HepG2 (cell line): ENCODE measurements at regions not wholly inside any gene's neighbourhood (a gene's known extent, or its start where the extent isn't known, plus 50 kb on each side); places are given as distances from the start of the nearest gene placed in this dataset.
A peak's percentile ranks its signal among the peaks of the same experiment; 100 is the strongest.

Experiments
- ATAC-seq: fragments of 200-7000 bp; cut with Tn5 transposase; 3 replicates; pipeline ENCODE4 v1.9.1; 2020; ENCODE audit warnings: mild to moderate bottlenecking, moderate library complexity
- BruUV-seq: library from RNA; stranded (reverse); fragments of 400-500 nt; replicated peaks from 2 replicates; lab custom pipeline; 2021; lab: Mats Ljungman, UMichigan
- CTCF ChIA-PET: fragments of 300-600 bp; formaldehyde crosslinking; extraction: SDS; loops from one replicate; lab custom pipeline; 2021; ENCODE audit warnings: low total read pairs, inconsistent platforms, low intra/inter-chr PET ratio; lab: Yijun Ruan, JAX
- POLR2A ChIA-PET: fragments of 350-600 bp; sonication (Branson Sonifier 250); formaldehyde crosslinking; loops from one replicate; lab custom pipeline; 2020; ENCODE audit warnings: antibody characterized with exemption, inconsistent platforms; lab: Yijun Ruan, JAX
- DNase-seq: peaks from one replicate; pipeline ENCODE4 v3.0.0-alpha.2; 2015; ENCODE audit warnings: low spot score
- FAIRE-seq: peaks from 3 replicates; lab custom pipeline; 2011; peaks lifted over from hg19 to GRCh38; lab: Jason Lieb, UNC
- H2AFZ ChIP-seq: one replicate; pipeline ENCODE4 v1.6.1; 2011; ENCODE audit warnings: low read length, inconsistent platforms
- H3K27ac ChIP-seq: fragments of 300-600 bp; 3 replicates; pipeline ENCODE4 v1.8.0; 2011; ENCODE audit warnings: mixed run types, mild to moderate bottlenecking, mixed read lengths, low read length, inconsistent platforms; ENCODE audit not compliant: insufficient read depth; ENCODE audit errors: extremely low read length
- H3K27me3 ChIP-seq, 2 experiments: fragments of 200-600 bp in 1 of 2; 2 replicates in 1 of 2; 3 replicates in 1 of 2; pipeline versions ENCODE4 v1.6.0 to v1.8.0; 2011; ENCODE audit warnings: low read length in 2 of 2, mild to moderate bottlenecking in 2 of 2, moderate library complexity in 2 of 2, inconsistent platforms in 1 of 2; ENCODE audit not compliant: insufficient read depth in 2 of 2, control insufficient read depth in 1 of 2
- H3K36me3 ChIP-seq, 2 experiments: fragments of 200-600 bp in 1 of 2; replicated peaks in 1 of 2; 2 replicates in 1 of 2; 3 replicates in 1 of 2; pipeline versions ENCODE4 v1.5.1 to v1.8.0; 2011; ENCODE audit warnings: low read length in 2 of 2, inconsistent platforms in 1 of 2; ENCODE audit not compliant: insufficient read depth in 2 of 2, control insufficient read depth in 1 of 2
- H3K4me1 ChIP-seq: 2 replicates; pipeline ENCODE4 v1.5.1; 2012; ENCODE audit warnings: low read length, inconsistent platforms; ENCODE audit not compliant: insufficient read depth
- H3K4me2 ChIP-seq: 2 replicates; pipeline ENCODE4 v1.6.0; 2011; ENCODE audit warnings: low read depth, low read length, inconsistent platforms
- H3K4me3 ChIP-seq, 3 experiments: fragments of 200-600 bp in 1 of 3; sonication (generic), shearing (Covaris generic) in 1 of 3; replicated peaks in 1 of 3; 2 replicates each; pipeline ENCODE4 v1.5.1; 2011 to 2016; ENCODE audit warnings: low read length in 3 of 3, inconsistent platforms in 2 of 3, low read depth in 2 of 3, mild to moderate bottlenecking in 2 of 3, control low read depth in 1 of 3, mixed read lengths in 1 of 3; ENCODE audit not compliant: insufficient read depth in 1 of 3
- H3K79me2 ChIP-seq: one replicate; pipeline ENCODE4 v1.6.1; 2011; ENCODE audit warnings: low read length, inconsistent platforms; ENCODE audit not compliant: insufficient read depth
- H3K9ac ChIP-seq: 2 replicates; pipeline ENCODE4 v1.6.0; 2011; ENCODE audit warnings: mild to moderate bottlenecking, low read depth, low read length, inconsistent platforms; ENCODE audit not compliant: insufficient read depth
- H3K9me3 ChIP-seq: 2 replicates; pipeline ENCODE4 v1.5.1; 2012; ENCODE audit warnings: mild to moderate bottlenecking, low read length
- H4K20me1 ChIP-seq: 2 replicates; pipeline ENCODE4 v1.6.0; 2011; ENCODE audit warnings: inconsistent platforms, mild to moderate bottlenecking, low read length, moderate library complexity; ENCODE audit not compliant: insufficient read depth
- AKAP8 ChIP-seq: sonication (generic); formaldehyde crosslinking; IDR thresholded peaks from 2 replicates; pipeline ENCODE4 v1.5.1; 2020; ENCODE audit warnings: mild to moderate bottlenecking, missing genetic modification reagents
- EED ChIP-seq: sonication (generic); formaldehyde crosslinking; IDR thresholded peaks from 2 replicates; pipeline ENCODE4 v1.5.0; 2020; ENCODE audit warnings: mild to moderate bottlenecking, missing genetic modification reagents
- ELF3 ChIP-seq: IDR thresholded peaks from 2 replicates; pipeline ENCODE4 v1.6.1; 2016; ENCODE audit warnings: missing genetic modification reagents, missing compliant biosample characterization
- GABPA ChIP-seq, 2 experiments: IDR thresholded peaks; 2 replicates each; pipeline ENCODE4 v1.6.1; 2011 to 2016; ENCODE audit warnings: low read depth in 2 of 2, low read length in 1 of 2, missing biosample characterization in 1 of 2, missing genetic modification characterization in 1 of 2
- MED1 ChIP-seq: sonication (generic); formaldehyde crosslinking; IDR thresholded peaks from 2 replicates; pipeline ENCODE4 v1.4.0; 2020; ENCODE audit warnings: missing genetic modification reagents
- PRMT3 ChIP-seq: sonication (generic); formaldehyde crosslinking; IDR thresholded peaks from 2 replicates; pipeline ENCODE4 v1.8.1; 2022; ENCODE audit warnings: low read depth, mild to moderate bottlenecking, moderate library complexity, missing genetic modification reagents, borderline replicate concordance
- RXRB ChIP-seq: IDR thresholded peaks from 2 replicates; pipeline ENCODE4 v1.6.1; 2016; ENCODE audit warnings: borderline replicate concordance, missing genetic modification reagents, missing compliant biosample characterization
- SETDB1 ChIP-seq: sonication (generic); formaldehyde crosslinking; IDR thresholded peaks from 2 replicates; pipeline ENCODE4 v1.5.1; 2020; ENCODE audit warnings: missing genetic modification reagents, mild to moderate bottlenecking, borderline replicate concordance
- STAG1 ChIP-seq: sonication (generic); formaldehyde crosslinking; IDR thresholded peaks from 2 replicates; pipeline ENCODE4 v1.4.0; 2020; ENCODE audit warnings: missing genetic modification reagents
- ZKSCAN5 ChIP-seq: sonication (generic); formaldehyde crosslinking; IDR thresholded peaks from 2 replicates; pipeline ENCODE4 v1.5.1; 2020; ENCODE audit warnings: mild to moderate bottlenecking, missing genetic modification reagents
- ZNF530 ChIP-seq: sonication (generic); formaldehyde crosslinking; IDR thresholded peaks from 2 replicates; pipeline ENCODE4 v1.5.0; 2020; ENCODE audit warnings: low read depth, mild to moderate bottlenecking, missing genetic modification reagents
- WGBS: methylation state at CpG from one replicate; pipeline ENCODE4 v1.1.6; 2017; ENCODE audit warnings: low lambda C conversion rate; 5-methylcytosine and 5-hydroxymethylcytosine counted together
- in situ Hi-C: cut with HindIII; loops from 2 replicates; pipeline ENCODE4 v1.10.0; 2017; ENCODE audit warnings: low pct_unique_long_range_greater_than_20kb; ENCODE audit not compliant: extremely low pct_ligation_motif_present
- intact Hi-C: fragments of 100-400 bp; cut with micrococcal nuclease; formaldehyde crosslinking; loops from one replicate; pipeline ENCODE4 v1.10.0; 2022; ENCODE audit not compliant: unreplicated experiment
- TF ChIP-seq, protein P1 (sequence below): sonication (generic); formaldehyde crosslinking; IDR thresholded peaks from 2 replicates; pipeline ENCODE4 v1.4.0; 2020; ENCODE audit warnings: missing genetic modification reagents, borderline replicate concordance
- TF ChIP-seq, protein P2 (sequence below): sonication (generic); formaldehyde crosslinking; IDR thresholded peaks from 2 replicates; pipeline ENCODE4 v1.4.0; 2020; ENCODE audit warnings: missing genetic modification reagents

DNA sequence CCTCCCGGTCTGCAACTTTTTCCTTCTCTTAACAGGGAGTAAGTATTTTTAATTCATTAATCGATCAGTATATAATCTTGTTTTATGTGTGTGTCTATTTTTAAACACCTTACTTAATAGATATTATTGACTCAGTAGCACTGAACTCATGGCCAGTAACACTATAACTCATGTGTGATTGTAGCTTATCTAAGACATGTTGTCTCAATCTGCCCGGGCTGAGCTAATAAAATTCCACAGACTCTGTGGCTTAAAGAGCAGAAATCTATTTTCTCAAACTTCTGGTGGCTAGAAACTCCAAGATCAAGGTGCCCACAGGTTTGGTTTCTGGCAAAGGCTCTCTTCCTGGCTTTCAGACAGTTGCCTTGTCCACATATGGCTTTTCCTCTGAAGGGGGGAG lies 68.8 kb upstream of the TNFAIP3 start:
- Histone ChIP-seq H3K79me2 (no peaks in the 10 kb centered on the region), H4K20me1 (no peaks in the 10 kb centered on the region), H3K9me3 (no peaks in the 10 kb centered on the region), H3K4me1 (peaks cover 100% of the 10 kb centered on the region), H3K27me3 (no peaks in the 10 kb centered on the region), H3K27ac (no peak overlapping the region), H3K4me2 (no peak overlapping the region), H3K9ac (no peak overlapping the region), H2AFZ (no peak overlapping the region), H3K36me3 (no peaks in the 10 kb centered on the region), H3K4me3 (no peak overlapping the region)
- in situ Hi-C loops, result no loop called here
- ATAC-seq (no peak), DNase-seq (no peak), FAIRE-seq (no peak)
- no TSS peak for BruUV-seq
- 82% methylated on average over 3 of the region's 3 CpGs for WGBS
- ChIA-PET POLR2A (no interaction called here), CTCF (interaction anchor here (0.6 to 0.9 kb wide), 2 partner anchors 26 to 69 kb away, joined by 3 to 4 read pairs; partner anchors contain the start of gene TNFAIP3)
- no peak for TF ChIP-seq PRMT3 (CRISPR knock-in tag)
- no peak for TF ChIP-seq ELF3 (CRISPR knock-in tag)
- no peak for TF ChIP-seq EED (CRISPR knock-in tag)
- no peak for TF ChIP-seq AKAP8
- no peak for TF ChIP-seq GABPA (IDR thresholded peaks at IDR 0.05; ENCODE audit: low read depth, low read length)
- TF ChIP-seq GABPA (CRISPR knock-in tag; IDR thresholded peaks at IDR 0.05; ENCODE audit: low read depth), result no peak
- intact Hi-C loops, result no loop called here

DNA sequence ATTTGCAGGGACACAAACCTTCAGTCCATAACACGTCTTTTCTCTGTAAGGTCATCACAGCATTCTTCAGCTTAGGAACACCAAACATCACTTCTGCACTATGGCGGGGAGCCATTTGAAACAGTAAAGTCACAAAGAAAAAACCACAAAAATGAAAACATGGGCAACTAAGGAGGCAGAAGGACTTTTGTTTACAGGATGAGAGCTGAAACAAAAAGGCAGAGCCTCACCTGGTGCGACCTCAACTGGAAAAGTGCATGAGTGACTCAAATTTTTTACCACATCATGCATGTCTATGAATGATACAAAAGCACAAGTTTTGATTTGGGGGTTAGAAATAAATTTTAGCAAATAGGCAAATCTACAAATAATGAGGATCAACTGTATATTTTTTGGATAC lies 68.2 kb upstream of the TNFAIP3 start:
- TF ChIP-seq, protein P1, sequence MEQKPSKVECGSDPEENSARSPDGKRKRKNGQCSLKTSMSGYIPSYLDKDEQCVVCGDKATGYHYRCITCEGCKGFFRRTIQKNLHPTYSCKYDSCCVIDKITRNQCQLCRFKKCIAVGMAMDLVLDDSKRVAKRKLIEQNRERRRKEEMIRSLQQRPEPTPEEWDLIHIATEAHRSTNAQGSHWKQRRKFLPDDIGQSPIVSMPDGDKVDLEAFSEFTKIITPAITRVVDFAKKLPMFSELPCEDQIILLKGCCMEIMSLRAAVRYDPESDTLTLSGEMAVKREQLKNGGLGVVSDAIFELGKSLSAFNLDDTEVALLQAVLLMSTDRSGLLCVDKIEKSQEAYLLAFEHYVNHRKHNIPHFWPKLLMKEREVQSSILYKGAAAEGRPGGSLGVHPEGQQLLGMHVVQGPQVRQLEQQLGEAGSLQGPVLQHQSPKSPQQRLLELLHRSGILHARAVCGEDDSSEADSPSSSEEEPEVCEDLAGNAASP (CRISPR knock-in tag), result peak; percentile 63; the same call in 1 of the 2 replicates
- TF ChIP-seq RXRB, result peak; percentile 29; the same call in 1 of the 2 replicates
- TF ChIP-seq ZKSCAN5 (CRISPR knock-in tag), result no peak
- TF ChIP-seq, protein P2, sequence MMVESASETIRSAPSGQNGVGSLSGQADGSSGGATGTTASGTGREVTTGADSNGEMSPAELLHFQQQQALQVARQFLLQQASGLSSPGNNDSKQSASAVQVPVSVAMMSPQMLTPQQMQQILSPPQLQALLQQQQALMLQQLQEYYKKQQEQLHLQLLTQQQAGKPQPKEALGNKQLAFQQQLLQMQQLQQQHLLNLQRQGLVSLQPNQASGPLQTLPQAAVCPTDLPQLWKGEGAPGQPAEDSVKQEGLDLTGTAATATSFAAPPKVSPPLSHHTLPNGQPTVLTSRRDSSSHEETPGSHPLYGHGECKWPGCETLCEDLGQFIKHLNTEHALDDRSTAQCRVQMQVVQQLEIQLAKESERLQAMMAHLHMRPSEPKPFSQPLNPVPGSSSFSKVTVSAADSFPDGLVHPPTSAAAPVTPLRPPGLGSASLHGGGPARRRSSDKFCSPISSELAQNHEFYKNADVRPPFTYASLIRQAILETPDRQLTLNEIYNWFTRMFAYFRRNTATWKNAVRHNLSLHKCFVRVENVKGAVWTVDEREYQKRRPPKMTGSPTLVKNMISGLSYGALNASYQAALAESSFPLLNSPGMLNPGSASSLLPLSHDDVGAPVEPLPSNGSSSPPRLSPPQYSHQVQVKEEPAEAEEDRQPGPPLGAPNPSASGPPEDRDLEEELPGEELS (CRISPR knock-in tag), result 0 out of 2 replicates have a peak, but pooled peaks have one; percentile 14
- peak; percentile 39; the same call in 1 of the 2 replicates for TF ChIP-seq MED1 (CRISPR knock-in tag)
- 0 out of 2 replicates have a peak, but pooled peaks have one; percentile 10 for TF ChIP-seq STAG1 (CRISPR knock-in tag)
- no peak for TF ChIP-seq SETDB1
- TF ChIP-seq ZNF530 (CRISPR knock-in tag), result no peak
- TF ChIP-seq, all 625 proteins: peak for 5
- ChIA-PET POLR2A (interaction anchor here (1.4 kb wide), 1 partner anchor 10 kb away, joined by 5 read pairs; no protein-coding TSS in a partner anchor), CTCF (interaction anchor here (0.9 kb wide), 1 partner anchor 68 kb away, joined by 3 read pairs; the partner anchor contains the start of gene TNFAIP3)
- no peaks in the 10 kb centered on the region for H3K79me2 ChIP-seq
- H2AFZ ChIP-seq, result no peak overlapping the region
- DNase-seq, result no peak
- FAIRE-seq, result no peak
- no peak overlapping the region for H3K9ac ChIP-seq
- H3K9me3 ChIP-seq, result no peaks in the 10 kb centered on the region
- peaks cover 100% of the 10 kb centered on the region for H3K4me1 ChIP-seq
- no peak for ATAC-seq
- no peak overlapping the region for H3K27ac ChIP-seq
- no peaks in the 10 kb centered on the region for H3K36me3 ChIP-seq
- no peaks in the 10 kb centered on the region for H4K20me1 ChIP-seq
- 86% methylated on average over 3 of the region's 3 CpGs for WGBS
- intact Hi-C loops, result no loop called here
- H3K4me2 ChIP-seq, result no peak overlapping the region
- no peaks in the 10 kb centered on the region for H3K27me3 ChIP-seq
- in situ Hi-C loops, result no loop called here
- no peak overlapping the region for H3K4me3 ChIP-seq
- no TSS peak for BruUV-seq
